GOT3 (cell line): ENCODE measurements at regions not wholly inside any gene's neighbourhood (a gene's known extent, or its start where the extent isn't known, plus 50 kb on each side); places are given as distances from the start of the nearest gene placed in this dataset.
"Not testable (repeated sequence)": the region's sequence is repeated elsewhere in the genome, so short reads cannot be mapped to it uniquely, and the experiment has no call there.

ENCODE experiments used
- DNase-seq: peaks from one replicate; lab custom pipeline; 2025; ENCODE audit warnings: mixed read lengths; lab: John Stamatoyannopoulos, UW

DNA sequence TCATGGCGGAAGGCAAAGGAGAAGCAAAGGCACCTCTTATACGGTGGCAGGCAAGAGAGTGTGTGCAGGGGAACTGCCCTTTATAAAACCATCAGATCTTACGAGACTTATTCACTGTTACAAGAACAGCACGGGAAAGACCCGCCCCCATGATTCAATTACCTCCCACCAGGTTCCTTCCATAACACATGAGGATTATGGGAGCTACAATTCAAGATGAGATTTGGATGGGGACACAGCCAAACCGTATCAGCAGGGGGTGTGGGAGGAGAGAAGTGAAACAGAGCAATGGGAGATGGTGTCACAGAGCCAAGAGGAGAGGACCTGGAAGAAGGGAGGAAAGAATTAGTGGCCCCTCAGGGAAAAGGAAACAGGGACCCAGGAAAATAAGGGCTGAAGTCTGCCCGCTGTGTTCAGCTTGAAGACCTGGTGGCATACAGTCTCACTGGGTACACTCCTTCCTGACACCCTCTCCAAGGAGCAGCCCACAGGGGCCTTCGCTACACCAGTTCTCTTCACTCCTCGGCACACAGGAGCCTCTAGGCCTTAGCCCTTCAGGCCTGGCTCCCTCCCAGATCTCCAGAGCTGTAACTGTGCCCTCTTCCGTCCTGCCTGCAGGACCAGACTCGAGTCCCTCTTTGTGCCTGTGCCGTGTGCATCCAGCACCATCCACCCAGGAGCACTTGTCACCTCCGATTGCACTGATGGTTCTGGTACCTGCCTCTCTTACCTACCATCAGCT, 262.1 kb downstream of the EIPR1 start:
- DNase-seq: no peak

GRCh38 chr2:3114406-3115185, 263.0 kb downstream of the EIPR1 start:
- no peak for DNase-seq

- DNase-seq: no peak
Observed at GRCh38 chr2:3113769-3114168, 263.8 kb downstream of the EIPR1 start.

- DNase-seq: no peak
Observed at GRCh38 chr2:3113122-3113521, 264.5 kb downstream of the EIPR1 start.

GRCh38 chr2:3112553-3112952, 265.1 kb downstream of the EIPR1 start:
- no peak for DNase-seq

GRCh38 chr2:3112131-3112530, 265.5 kb downstream of the EIPR1 start:
- DNase-seq: no peak

DNA sequence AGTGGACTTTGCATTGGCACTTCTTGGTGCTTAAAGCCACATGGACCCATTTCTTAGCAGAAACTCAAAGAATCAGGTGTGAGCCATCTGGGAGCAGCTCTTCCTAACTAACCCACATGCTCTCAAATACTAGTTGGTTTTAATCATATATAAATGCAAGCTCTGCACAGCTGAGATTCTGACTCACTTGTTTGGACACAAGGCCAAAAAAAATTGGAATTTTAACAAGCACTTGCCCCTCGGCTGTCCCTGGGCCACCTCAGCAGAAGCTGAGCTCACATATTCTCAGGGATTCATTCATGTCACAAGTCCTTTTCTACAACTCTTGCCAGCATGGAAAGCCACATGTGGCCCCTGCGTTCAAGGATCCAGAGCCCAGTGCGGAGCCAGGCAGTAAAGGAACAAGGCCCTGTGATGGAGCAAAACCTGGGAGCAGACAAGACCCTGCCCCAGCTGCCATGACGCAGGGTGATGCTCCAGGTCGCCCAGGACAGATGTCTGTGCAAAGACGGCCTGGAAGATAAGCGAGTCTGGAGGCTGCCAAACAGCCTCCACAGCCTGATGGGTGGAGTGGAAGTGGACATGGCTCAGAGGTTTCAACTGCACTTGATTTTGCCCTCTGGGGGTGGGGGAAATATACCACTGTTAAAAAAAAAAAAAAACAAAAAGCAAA, 266.5 kb downstream of the EIPR1 start:
- DNase-seq: no peak

GRCh38 chr2:3110555-3110954, 267.1 kb downstream of the EIPR1 start:
- DNase-seq: no peak

- no peak for DNase-seq
Observed at GRCh38 chr2:3108710-3109702, 268.6 kb downstream of the EIPR1 start.

DNA sequence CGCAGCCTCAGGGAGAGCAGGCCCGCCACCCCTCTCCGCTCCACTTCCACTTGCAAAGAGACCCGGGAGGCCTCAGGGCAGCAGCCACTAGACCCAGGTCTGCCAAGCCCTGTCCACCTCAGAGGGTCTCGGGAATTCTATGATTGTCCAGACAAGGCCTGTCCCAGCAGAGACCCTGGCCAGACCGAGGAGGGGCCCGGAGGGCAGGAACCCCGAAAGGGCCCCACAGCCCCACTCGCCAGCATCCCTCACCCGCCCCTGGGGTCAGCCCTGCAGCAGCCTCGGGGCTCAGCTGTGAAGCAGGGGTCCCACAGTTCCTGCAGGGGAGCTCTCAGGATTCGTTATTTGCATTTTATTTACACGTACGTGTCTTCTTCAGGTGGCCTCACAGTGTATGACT, 269.5 kb downstream of the EIPR1 start:
- no peak for DNase-seq

GRCh38 chr2:3107567-3107966, 270.1 kb downstream of the EIPR1 start:
- DNase-seq: no peak

GRCh38 chr2:3105814-3106569, 271.6 kb downstream of the EIPR1 start:
- DNase-seq: no peak

GRCh38 chr2:3104958-3105813, 272.4 kb downstream of the EIPR1 start:
- not testable (repeated sequence) for DNase-seq

GRCh38 chr2:3104261-3104660, 273.4 kb downstream of the EIPR1 start:
- no peak for DNase-seq

GRCh38 chr2:3102922-3103569, 274.6 kb downstream of the EIPR1 start:
- no peak for DNase-seq

DNA sequence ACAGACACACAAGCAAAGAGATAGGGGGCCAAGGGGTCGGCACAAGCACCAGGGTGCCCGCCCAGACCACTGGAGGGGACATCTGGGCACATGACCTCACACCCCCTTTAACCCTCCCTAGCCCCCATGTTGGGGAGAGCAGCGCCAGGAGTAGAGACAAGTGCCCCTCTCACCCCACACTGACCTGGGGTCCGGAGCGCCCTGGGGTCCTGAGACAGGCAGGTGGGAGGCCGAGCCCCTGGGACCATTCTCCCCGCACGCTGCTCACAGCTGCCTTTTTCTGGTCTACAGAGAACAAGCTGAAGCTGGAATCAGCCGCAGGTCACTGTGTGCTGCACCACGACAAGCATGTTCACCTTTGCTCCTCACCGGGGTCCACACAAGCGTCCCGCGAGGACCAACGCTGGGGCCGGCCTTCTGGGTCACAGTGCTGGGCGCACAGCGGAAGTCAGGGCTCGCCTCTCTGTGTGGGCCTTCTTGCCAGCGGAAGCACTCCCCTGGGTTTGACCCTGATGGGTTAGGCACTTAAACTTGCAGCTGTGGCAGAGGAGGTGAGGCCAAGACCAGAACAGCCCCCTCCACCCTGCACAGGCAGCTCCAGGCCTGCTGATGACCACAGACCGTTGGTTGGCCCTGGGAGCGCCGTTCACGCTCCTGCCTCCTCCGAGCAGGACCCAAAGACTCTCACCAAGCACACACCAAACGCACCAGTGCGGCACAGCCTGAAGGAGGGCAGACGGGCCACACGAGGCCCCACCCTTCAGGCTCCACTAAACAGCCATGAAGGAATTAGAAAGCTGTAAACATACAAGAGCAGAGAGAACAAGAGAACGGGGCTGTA, 275.3 kb downstream of the EIPR1 start:
- no peak for DNase-seq

GRCh38 chr2:3101016-3101942, 276.3 kb downstream of the EIPR1 start:
- no peak for DNase-seq
